Lung (tissue), 11 donors: ENCODE measurements at regions not wholly inside any gene's neighbourhood (a gene's known extent, or its start where the extent isn't known, plus 50 kb on each side); places are given as distances from the start of the nearest gene placed in this dataset.

Source experiments
- ATAC-seq: fragments of 200-7000 bp; cut with Tn5 transposase; one replicate; pipeline ENCODE4 v1.9.1; 2020; ENCODE audit warnings: moderate number of reproducible peaks; ENCODE audit not compliant: insufficient read depth, low FRiP score
- DNase-seq, 3 donors: peaks; one replicate each; pipeline ENCODE4 v3.0.0-alpha.2; 2013 to 2017
- H3K27ac ChIP-seq, 2 donors: one replicate each; pipeline ENCODE4 v1.5.1; 2013; ENCODE audit warnings: mild to moderate bottlenecking in 2 of 2, moderate library complexity in 2 of 2, control low read depth in 1 of 2, inconsistent platforms in 1 of 2, low read depth in 1 of 2, low read length in 1 of 2
- H3K27me3 ChIP-seq, 3 donors: one replicate each; pipeline ENCODE4 v1.5.1; 2013; ENCODE audit warnings: low read length in 2 of 3; ENCODE audit not compliant: control insufficient read depth in 3 of 3, insufficient read depth in 3 of 3
- H3K36me3 ChIP-seq, 4 donors: one replicate each; pipeline ENCODE4 v1.5.1; 2013; ENCODE audit warnings: low read length in 4 of 4, mild to moderate bottlenecking in 1 of 4, moderate library complexity in 1 of 4; ENCODE audit not compliant: control insufficient read depth in 4 of 4, insufficient read depth in 4 of 4
- H3K4me1 ChIP-seq, 5 donors: one replicate each; pipeline ENCODE4 v1.5.1; 2013; ENCODE audit warnings: low read length in 5 of 5, mild to moderate bottlenecking in 2 of 5, moderate library complexity in 1 of 5; ENCODE audit not compliant: control insufficient read depth in 5 of 5, insufficient read depth in 5 of 5
- H3K4me3 ChIP-seq: one replicate; pipeline ENCODE4 v1.5.1; 2013; ENCODE audit warnings: mild to moderate bottlenecking, control low read depth, moderate library complexity
- H3K9ac ChIP-seq, 2 donors: one replicate each; pipeline ENCODE4 v1.5.1; 2013; ENCODE audit warnings: low read length in 2 of 2, control low read depth in 1 of 2; ENCODE audit not compliant: insufficient read depth in 1 of 2
- H3K9me3 ChIP-seq, 4 donors: one replicate each; pipeline ENCODE4 v1.5.1; 2013; ENCODE audit warnings: low read length in 3 of 4, mild to moderate bottlenecking in 1 of 4, moderate library complexity in 1 of 4; ENCODE audit not compliant: control insufficient read depth in 4 of 4, insufficient read depth in 3 of 4
- CTCF ChIP-seq: IDR thresholded peaks from 2 replicates; pipeline ENCODE4 v1.5.1; 2012; ENCODE audit warnings: mild to moderate bottlenecking; ENCODE audit errors: control extremely low read depth, extremely low read depth
- WGBS, 2 donors: extraction: QIAGEN DNeasy Blood & Tissue Kit; methylation state at CpG; one replicate each; pipeline ENCODE4 v1.1.7; 2013; 5-methylcytosine and 5-hydroxymethylcytosine counted together
- donor health status: control.
- donor health status: control.
- donor health status: Bipolar disorder and iron deficiency.
- donor health status: healthy.
- donor health status: DM: yes; HTN: yes; CAD: no.

GRCh38 chr9:135304886-135305285 is 174.7 kb upstream of the PPP1R26 start:
- no peak for TF ChIP-seq CTCF
- H3K27ac ChIP-seq: no peak overlapping the region
- no peaks in the 10 kb centered on the region for H3K36me3 ChIP-seq
- no peak for DNase-seq
- peaks cover 0 to 14% (median 4%) of the 10 kb centered on the region in 3 donors for H3K27me3 ChIP-seq
- H3K4me1 ChIP-seq: no peaks in the 10 kb centered on the region
- peaks cover 0 to 2% (median 0%) of the 10 kb centered on the region in 4 donors for H3K9me3 ChIP-seq
- H3K4me3 ChIP-seq: no peak overlapping the region
- ATAC-seq: no peak
- no peak overlapping the region for H3K9ac ChIP-seq
- 77 to 92% methylated on average over 3 of the region's 3 CpGs for WGBS, 2 donors

GRCh38 chr9:135305546-135306180 is 173.9 kb upstream of the PPP1R26 start:
- Histone ChIP-seq H3K27me3 (peaks cover 0 to 14% (median 3%) of the 10 kb centered on the region in 3 donors), H3K9ac (no peak overlapping the region), H3K4me3 (no peak overlapping the region), H3K9me3 (peaks cover 0 to 2% (median 0%) of the 10 kb centered on the region in 4 donors), H3K27ac (no peak overlapping the region), H3K36me3 (no peaks in the 10 kb centered on the region), H3K4me1 (no peaks in the 10 kb centered on the region)
- no peak for ATAC-seq
- TF ChIP-seq CTCF: no peak
- 76 to 79% methylated on average over 12 of the region's 12 CpGs for WGBS, 2 donors
- no peak for DNase-seq

DNA sequence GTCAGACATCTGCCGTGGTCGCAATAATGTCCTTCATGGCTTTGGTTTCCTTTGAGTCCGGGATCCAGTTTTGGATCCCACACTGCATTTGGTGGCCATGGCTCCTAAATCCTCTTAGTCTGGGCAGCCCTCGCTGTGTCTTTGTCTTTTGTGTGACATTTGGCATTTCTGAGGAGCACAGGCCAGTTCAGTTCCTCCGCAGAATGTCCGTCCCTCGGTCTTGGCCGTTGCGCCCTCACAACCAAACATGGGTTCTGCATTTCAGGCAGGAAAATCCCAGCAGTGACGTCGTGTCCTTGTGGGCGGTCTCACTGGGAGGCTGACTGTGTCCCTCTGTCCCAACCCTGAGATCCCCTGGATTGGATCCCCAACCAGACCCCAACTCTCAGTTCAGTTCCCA is 172.9 kb upstream of the PPP1R26 start:
- DNase-seq (no peak), ATAC-seq (no peak)
- 85 to 87% methylated on average over 12 of the region's 12 CpGs for WGBS, 2 donors

More for the DNA sequence above, 172.9 kb upstream of the PPP1R26 start:
- Histone ChIP-seq H3K27ac (no peak overlapping the region), H3K4me3 (no peak overlapping the region), H3K9ac (no peak overlapping the region), H3K27me3 (peaks cover 0 to 14% (median 2%) of the 10 kb centered on the region in 3 donors), H3K4me1 (no peaks in the 10 kb centered on the region), H3K9me3 (peaks cover 0 to 2% (median 0%) of the 10 kb centered on the region in 4 donors), H3K36me3 (no peaks in the 10 kb centered on the region)
- TF ChIP-seq CTCF: no peak
